GM12878 (cell line): ENCODE measurements at regions not wholly inside any gene's neighbourhood (a gene's known extent, or its start where the extent isn't known, plus 50 kb on each side); places are given as distances from the start of the nearest gene placed in this dataset.

Source experiments
- CEBPB ChIP-seq, 2 experiments: fragments of 150-350 bp in 1 of 2; IDR thresholded peaks; 2 replicates each; pipeline ENCODE4 v1.6.1; 2012 to 2014; ENCODE audit warnings: low read depth in 2 of 2, low read length in 2 of 2, borderline replicate concordance in 1 of 2, inconsistent platforms in 1 of 2
- EZH2 ChIP-seq: IDR thresholded peaks from 2 replicates; pipeline ENCODE4 v1.6.1; 2012; ENCODE audit warnings: low read depth, mild to moderate bottlenecking, control low read depth, inconsistent platforms, low read length, borderline replicate concordance; ENCODE audit not compliant: control insufficient read depth
- FOXM1 ChIP-seq: IDR thresholded peaks from 2 replicates; pipeline ENCODE4 v1.6.1; 2012; ENCODE audit warnings: low read depth, mild to moderate bottlenecking, inconsistent platforms, low read length, moderate library complexity
- HCFC1 ChIP-seq: fragments of 150-350 bp; IDR thresholded peaks from 2 replicates; pipeline ENCODE4 v1.6.1; 2014; ENCODE audit warnings: low read length
- MYC ChIP-seq: IDR thresholded peaks from 2 replicates; pipeline ENCODE4 v1.6.1; 2011; ENCODE audit warnings: mild to moderate bottlenecking, low read length, moderate library complexity, inconsistent platforms; ENCODE audit not compliant: insufficient read depth, insufficient replicate concordance, insufficient read length, severe bottlenecking
- POLR2A ChIP-seq: IDR thresholded peaks from 2 replicates; pipeline ENCODE4 v1.6.1; 2011; ENCODE audit warnings: low read depth, mild to moderate bottlenecking, low read length
- PRDM15 ChIP-seq: fragments of 450-650 bp; formaldehyde crosslinking; IDR thresholded peaks from 2 replicates; pipeline ENCODE4 v1.4.0; 2020; ENCODE audit warnings: mild to moderate bottlenecking, moderate library complexity
- SMAD5 ChIP-seq: IDR thresholded peaks from 2 replicates; pipeline ENCODE4 v1.6.1; 2016; ENCODE audit warnings: antibody characterized with exemption, low read depth
- TCF7 ChIP-seq: IDR thresholded peaks from 2 replicates; pipeline ENCODE4 v1.6.1; 2014; ENCODE audit warnings: antibody characterized with exemption, borderline replicate concordance
- TF ChIP-seq, protein P1 (sequence below), 3 experiments: IDR thresholded peaks in 2 of 3; conservative IDR thresholded peaks in 1 of 3; 2 replicates each; pipeline ENCODE4 v1.5.1; 2011; ENCODE audit warnings: low read depth in 3 of 3, low read length in 3 of 3, mild to moderate bottlenecking in 3 of 3, control low read depth in 2 of 3, moderate library complexity in 2 of 3, inconsistent platforms in 1 of 3, mixed read lengths in 1 of 3; ENCODE audit not compliant: control insufficient read depth in 2 of 3, insufficient read depth in 1 of 3; ENCODE audit errors: extremely low read depth in 1 of 3

GRCh38 chr2:138853761-138854160 is 73.6 kb upstream of the NXPH2 start:
- TF ChIP-seq FOXM1 (no peak), POLR2A (no peak), HCFC1 (no peak), TCF7 (no peak), CEBPB (IDR thresholded peaks at IDR 0.05; ENCODE audit: borderline replicate concordance in 1 of 2, low read depth in 2 of 2, low read length in 2 of 2) (no peak), EZH2 (no peak), PRDM15 (CRISPR knock-in tag) (no peak), MYC (no peak), SMAD5 (no peak)
- TF ChIP-seq, protein P1, sequence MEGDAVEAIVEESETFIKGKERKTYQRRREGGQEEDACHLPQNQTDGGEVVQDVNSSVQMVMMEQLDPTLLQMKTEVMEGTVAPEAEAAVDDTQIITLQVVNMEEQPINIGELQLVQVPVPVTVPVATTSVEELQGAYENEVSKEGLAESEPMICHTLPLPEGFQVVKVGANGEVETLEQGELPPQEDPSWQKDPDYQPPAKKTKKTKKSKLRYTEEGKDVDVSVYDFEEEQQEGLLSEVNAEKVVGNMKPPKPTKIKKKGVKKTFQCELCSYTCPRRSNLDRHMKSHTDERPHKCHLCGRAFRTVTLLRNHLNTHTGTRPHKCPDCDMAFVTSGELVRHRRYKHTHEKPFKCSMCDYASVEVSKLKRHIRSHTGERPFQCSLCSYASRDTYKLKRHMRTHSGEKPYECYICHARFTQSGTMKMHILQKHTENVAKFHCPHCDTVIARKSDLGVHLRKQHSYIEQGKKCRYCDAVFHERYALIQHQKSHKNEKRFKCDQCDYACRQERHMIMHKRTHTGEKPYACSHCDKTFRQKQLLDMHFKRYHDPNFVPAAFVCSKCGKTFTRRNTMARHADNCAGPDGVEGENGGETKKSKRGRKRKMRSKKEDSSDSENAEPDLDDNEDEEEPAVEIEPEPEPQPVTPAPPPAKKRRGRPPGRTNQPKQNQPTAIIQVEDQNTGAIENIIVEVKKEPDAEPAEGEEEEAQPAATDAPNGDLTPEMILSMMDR (IDR thresholded peaks at IDR 0.05 in 2 of 3, conservative IDR thresholded peaks at IDR 0.05 in 1 of 3; ENCODE audit: control insufficient read depth in 2 of 3, extremely low read depth in 1 of 3, insufficient read depth in 1 of 3, low read depth in 3 of 3, low read length in 3 of 3) = no peak
